ENCODE measurements at regions not wholly inside any gene's neighbourhood (a gene's known extent, or its start where the extent isn't known, plus 50 kb on each side); places are given as distances from the start of the nearest gene placed in this dataset.

DNA sequence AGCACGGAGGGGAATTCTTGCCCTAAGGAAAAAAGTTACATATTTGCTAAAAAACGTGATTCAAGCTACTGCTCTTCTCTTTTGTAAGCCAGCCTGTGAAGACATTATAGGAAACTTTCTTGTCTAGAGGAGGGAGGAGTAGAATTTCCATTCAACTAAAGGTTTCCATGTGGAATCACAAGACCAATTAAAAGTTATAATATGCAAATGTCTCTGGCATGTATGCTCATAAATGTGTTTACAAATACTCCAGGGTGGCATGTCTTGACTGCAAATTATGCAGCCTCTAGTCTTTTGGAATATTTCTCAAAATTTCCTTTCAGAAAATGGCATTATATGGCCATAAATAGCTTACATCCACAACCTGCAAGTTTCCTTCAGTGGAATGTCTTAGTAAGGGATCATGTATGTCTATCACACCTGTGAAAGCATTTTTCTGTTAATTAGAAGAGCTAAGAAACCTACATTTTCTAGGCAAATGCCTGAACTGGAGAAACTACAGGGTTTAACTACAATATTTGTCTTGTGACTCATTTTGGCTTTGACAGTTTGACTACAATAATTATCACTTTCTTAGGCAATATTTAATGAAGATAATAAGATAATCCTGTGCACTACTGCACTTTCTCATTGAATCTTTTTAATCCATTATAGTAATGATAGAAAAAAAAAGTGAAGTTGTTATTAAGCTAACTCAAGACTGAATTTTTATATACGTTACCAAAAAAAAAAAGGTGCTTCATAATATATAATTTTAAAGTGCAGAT, 111.1 kb upstream of the C10orf90 start:
- no peak for FAIRE-seq
- CTCF ChIA-PET (ENCODE audit: partially characterized antibody): interaction anchor here (0.6 kb wide), 1 partner anchor 225 kb away, joined by 3 read pairs; no protein-coding TSS in a partner anchor
- H4K20me1 ChIP-seq (replicated peaks in 1 of 2; ENCODE audit: control insufficient read depth in 1 of 2, insufficient read depth in 2 of 2, low read length in 2 of 2): no peaks in the 10 kb centered on the region

More for the DNA sequence above, 111.1 kb upstream of the C10orf90 start:
- Histone ChIP-seq H4K5ac (ENCODE audit: insufficient read length, low read depth, low read length) (no peak overlapping the region), H3K79me1 (ENCODE audit: low read depth, low read length) (no peaks in the 10 kb centered on the region), H3K4me2 (ENCODE audit: insufficient read depth in 1 of 2, low read depth in 2 of 2, low read length in 2 of 2) (no peak overlapping the region), H3K23ac (ENCODE audit: insufficient read length) (no peak overlapping the region), H3K4me1 (replicated peaks in 1 of 4; ENCODE audit: control insufficient read depth in 3 of 4, insufficient read depth in 4 of 4, low read length in 3 of 4) (peaks cover 0 to 6% (median 0%) of the 10 kb centered on the region in 4 experiments; a peak in 1 of 7 replicates), H3K4ac (replicated peaks; ENCODE audit: insufficient read length, low read depth, low read length) (no peak overlapping the region), H2BK15ac (ENCODE audit: low read length) (no peak overlapping the region), H2AFZ (ENCODE audit: low read length) (no peak overlapping the region), H4K8ac (ENCODE audit: extremely low read depth, insufficient read depth, low read length) (no peak overlapping the region), H2BK20ac (ENCODE audit: low read length) (no peak overlapping the region), H3K36me3 (ENCODE audit: control insufficient read depth in 2 of 4, insufficient read depth in 4 of 4, low read length in 3 of 4) (no peaks in the 10 kb centered on the region), H3K79me2 (ENCODE audit: control insufficient read depth in 1 of 2, insufficient read depth in 2 of 2, low read length in 2 of 2) (no peaks in the 10 kb centered on the region), H2BK5ac (ENCODE audit: low read depth, low read length) (no peak overlapping the region), H2BK120ac (replicated peaks; ENCODE audit: low read depth, low read length) (no peak overlapping the region), H3K4me3 (ENCODE audit: extremely low read depth in 1 of 4, insufficient read depth in 2 of 4, low read depth in 3 of 4, low read length in 4 of 4) (no peak overlapping the region), H3K18ac (ENCODE audit: extremely low read depth, low read length) (no peak overlapping the region), H3K27me3 (replicated peaks in 1 of 4; ENCODE audit: control insufficient read depth in 3 of 4, extremely low read depth in 1 of 4, insufficient read depth in 3 of 4, low read length in 3 of 4) (no peaks in the 10 kb centered on the region; a peak in 1 of 7 replicates), H3K14ac (ENCODE audit: insufficient read length) (no peak overlapping the region), H3K9me3 (ENCODE audit: insufficient read depth in 2 of 2, low read depth in 1 of 2, low read length in 1 of 2) (no peaks in the 10 kb centered on the region), H3K9ac (replicated peaks in 1 of 4; ENCODE audit: extremely low read depth in 1 of 4, low read depth in 3 of 4, low read length in 3 of 4) (no peak overlapping the region), H3K27ac (ENCODE audit: low read depth, low read length) (no peak overlapping the region), H3K56ac (replicated peaks; ENCODE audit: insufficient read length, low read depth, low read length) (no peak overlapping the region), H3K23me2 (ENCODE audit: low read depth, low read length) (no peaks in the 10 kb centered on the region), H2BK12ac (ENCODE audit: low read depth, low read length) (no peak overlapping the region), H4K91ac (replicated peaks; ENCODE audit: insufficient read length, low read length) (no peak overlapping the region), H2AK5ac (ENCODE audit: low read depth, low read length) (no peak overlapping the region)
- POLR2A ChIA-PET (ENCODE audit: partially characterized antibody): no interaction called here
- no peak for TF ChIP-seq CBX8 (IDR thresholded peaks at IDR 0.05; ENCODE audit: borderline replicate concordance, low read depth, low read length)
- TF ChIP-seq, protein P1, sequence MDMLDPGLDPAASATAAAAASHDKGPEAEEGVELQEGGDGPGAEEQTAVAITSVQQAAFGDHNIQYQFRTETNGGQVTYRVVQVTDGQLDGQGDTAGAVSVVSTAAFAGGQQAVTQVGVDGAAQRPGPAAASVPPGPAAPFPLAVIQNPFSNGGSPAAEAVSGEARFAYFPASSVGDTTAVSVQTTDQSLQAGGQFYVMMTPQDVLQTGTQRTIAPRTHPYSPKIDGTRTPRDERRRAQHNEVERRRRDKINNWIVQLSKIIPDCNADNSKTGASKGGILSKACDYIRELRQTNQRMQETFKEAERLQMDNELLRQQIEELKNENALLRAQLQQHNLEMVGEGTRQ (IDR thresholded peaks at IDR 0.05; ENCODE audit: low read length): no peak
- TF ChIP-seq JUND (IDR thresholded peaks at IDR 0.05; ENCODE audit: low read length): no peak
- TF ChIP-seq SIRT6 (IDR thresholded peaks at IDR 0.05; ENCODE audit: low read length): no peak
- no peak for DNase-seq (ENCODE audit: low read depth in 1 of 2, low spot score in 2 of 2)
- WGBS, 2 experiments (ENCODE audit: extremely low coverage in 1 of 2, insufficient coverage in 1 of 2, insufficient read length in 1 of 2, insufficient replicate concordance in 2 of 2, low coverage in 1 of 2, low lambda C conversion rate in 2 of 2, missing lambda C conversion rate in 1 of 2): 55% methylated on average over 3 of the region's 3 CpGs; no CpG with 5 or more reads in 1 of the 2 experiments

All from H1 (cell line).